Glomerular endothelial cell (primary cell): ENCODE measurements at regions not wholly inside any gene's neighbourhood (a gene's known extent, or its start where the extent isn't known, plus 50 kb on each side); places are given as distances from the start of the nearest gene placed in this dataset.
"Not testable (repeated sequence)": the region's sequence is repeated elsewhere in the genome, so short reads cannot be mapped to it uniquely, and the experiment has no call there.

ENCODE experiments used
- DNase-seq: peaks from one replicate; pipeline ENCODE4 v3.0.0-alpha.2; 2011; ENCODE audit warnings: low read depth, low spot score; ENCODE audit errors: extremely low read depth

DNA sequence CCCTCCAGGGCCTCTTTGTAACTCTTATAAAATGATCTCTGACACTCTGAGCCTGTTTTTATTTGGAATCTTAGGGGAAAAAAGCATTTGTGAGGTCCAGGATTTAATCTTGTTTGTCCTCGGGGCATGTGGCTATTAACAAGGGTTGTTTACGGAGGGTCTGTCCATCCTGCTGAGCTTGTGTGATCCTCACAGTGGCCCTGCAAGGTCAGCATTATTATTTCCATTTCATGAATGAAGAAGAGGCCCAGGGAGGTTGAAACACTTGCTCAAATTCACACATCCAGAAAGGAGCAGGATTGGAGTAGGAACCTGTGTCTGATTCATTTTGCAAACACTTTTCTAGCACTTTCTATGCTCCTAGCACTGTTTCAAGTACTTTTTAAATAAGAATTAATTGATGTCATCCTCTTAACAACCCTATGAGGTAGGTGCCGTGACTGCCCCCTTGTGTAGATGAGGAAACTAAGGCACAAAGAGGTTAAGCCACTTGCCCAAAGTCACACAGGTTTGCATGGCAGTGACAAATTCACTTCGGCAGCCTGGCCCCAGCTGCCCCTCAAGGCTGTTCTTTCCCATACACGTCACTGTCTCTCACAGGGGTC, 178.9 kb downstream of the MIS18A start:
- DNase-seq, result no peak

DNA sequence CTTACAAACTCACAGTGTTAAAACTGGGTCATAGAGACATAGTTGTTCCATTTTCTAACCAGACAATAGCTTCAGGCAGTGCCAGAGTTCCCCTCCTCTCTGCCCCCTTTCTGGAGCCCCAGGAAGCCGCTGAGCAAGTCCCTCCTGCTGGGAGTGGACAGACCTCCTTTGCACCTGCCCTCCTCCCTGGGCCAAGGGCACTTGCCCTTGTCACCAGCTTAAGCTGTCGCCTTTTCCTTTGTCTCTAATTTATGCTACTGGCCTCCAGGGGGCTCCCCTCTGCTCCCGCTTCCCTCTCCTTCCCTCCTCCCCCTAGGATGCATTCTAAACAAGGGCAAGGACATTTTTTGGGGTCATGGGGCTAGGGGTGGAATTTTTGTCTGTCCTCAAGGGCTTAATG, 182.4 kb downstream of the MIS18A start:
- no peak for DNase-seq

DNA sequence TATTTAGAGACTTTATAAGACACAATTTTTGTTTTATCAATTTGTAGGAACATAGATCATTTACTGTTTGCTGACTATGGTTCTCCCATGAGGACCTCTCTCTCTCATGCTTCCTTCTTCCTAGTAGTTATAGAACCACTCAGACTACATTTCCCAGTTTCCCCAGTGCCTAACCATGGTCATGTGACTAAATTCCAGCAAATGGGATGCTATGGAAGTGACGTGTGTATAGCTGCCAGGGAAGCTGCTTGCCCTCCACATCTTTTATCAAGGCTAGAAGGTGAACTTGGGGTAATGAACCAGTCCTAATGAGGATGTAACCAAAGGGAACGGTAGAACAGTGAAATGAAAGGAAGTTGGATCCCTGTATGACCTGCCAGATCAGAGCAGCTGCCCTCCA, 184.0 kb downstream of the MIS18A start:
- DNase-seq, result no peak

DNA sequence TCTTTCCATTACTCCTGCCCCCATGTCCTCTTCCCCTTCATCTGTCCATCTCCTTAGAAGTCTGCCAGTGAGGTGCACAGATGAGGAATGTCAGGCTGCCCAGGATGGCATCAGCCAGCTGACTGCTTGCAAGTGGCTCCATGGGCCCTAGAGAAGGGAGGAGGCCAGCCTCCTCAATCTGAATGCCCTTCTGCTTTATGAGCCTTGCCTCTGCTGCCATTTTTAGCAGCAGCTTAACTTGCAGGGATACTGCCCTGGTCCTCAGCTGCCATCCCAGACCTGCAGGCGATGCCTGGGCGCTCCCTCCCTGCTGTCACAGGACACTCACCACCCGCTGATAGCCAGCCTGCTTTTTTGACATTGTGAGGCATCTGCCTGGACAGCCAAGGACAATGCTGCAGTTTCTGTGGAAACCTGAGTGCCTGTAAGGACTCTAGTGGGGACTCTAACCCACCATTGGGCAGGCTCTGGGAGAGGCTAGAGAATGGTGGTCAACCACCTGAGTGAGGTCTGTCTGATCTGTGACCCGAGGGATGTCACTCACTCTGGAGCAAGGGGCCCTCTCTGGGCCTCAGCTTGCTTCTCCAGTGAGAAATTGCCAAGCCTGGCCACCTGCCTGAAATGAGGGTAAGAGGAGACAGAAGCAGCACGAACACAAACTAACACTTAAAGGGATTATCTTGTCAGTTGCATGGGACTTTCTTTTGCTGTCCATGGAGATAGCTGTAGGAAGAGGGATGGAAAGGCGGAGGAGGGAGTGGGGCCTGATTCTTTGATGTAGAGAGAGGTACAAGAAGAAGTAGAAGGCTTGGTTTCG, 185.0 kb downstream of the MIS18A start:
- DNase-seq, result no peak

DNA sequence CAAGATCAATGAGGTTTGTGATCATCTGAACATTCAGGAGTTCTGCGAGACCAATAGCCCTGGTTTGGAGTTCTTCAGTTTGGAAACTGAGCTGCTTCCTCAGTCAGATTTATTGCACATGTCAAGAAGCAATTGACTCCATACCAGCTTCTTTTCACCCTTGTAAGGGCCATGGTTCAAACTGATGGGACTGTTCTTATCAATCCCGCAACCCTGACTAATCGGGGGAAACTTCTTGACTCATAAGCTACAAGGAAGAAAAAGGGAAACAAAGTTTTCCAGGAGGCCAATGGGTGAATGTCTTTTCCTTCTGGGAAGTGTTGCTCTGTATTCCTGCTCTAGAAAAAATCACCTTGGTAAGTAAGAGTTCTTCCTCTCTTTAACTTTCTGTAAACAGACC, 187.9 kb downstream of the MIS18A start:
- no peak for DNase-seq

DNA sequence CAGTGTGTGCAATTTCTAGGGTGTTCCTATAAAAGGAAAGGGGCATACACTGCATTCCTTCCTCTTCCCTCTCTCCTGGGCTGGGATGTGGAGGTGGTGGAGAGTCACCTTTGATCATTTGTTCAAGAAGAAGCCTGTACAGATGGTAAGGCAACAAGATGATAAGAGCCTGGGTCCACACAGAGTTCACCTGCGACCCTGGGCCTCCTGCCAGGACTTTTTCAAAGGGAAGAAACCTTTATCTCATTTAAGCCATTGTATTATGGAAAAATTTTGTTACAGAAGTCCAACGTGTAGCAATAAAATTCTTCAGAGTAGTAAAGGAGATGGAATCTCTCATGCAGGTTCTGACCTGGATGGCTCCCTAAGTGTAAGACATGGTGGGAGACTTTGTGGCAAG, 189.1 kb downstream of the MIS18A start:
- no peak for DNase-seq

DNA sequence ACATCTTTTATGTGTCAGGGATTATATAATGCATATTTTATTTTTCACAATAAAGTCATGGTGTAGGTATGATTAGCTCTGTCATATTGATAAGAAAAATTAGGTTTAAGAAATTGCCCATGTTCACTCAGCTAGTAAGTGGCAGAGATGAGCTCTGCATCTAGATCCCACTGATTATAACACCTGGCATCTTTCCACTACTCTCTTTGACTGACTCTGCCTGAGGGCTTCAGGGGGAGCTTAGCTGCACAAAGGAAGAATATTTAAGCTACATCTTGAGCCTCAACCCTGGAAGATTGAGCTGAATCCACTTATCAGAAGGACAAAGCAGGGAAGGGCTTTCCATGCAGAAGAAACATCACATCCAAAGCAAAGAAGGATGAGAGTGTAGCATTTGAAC, 190.4 kb downstream of the MIS18A start:
- no peak for DNase-seq

DNA sequence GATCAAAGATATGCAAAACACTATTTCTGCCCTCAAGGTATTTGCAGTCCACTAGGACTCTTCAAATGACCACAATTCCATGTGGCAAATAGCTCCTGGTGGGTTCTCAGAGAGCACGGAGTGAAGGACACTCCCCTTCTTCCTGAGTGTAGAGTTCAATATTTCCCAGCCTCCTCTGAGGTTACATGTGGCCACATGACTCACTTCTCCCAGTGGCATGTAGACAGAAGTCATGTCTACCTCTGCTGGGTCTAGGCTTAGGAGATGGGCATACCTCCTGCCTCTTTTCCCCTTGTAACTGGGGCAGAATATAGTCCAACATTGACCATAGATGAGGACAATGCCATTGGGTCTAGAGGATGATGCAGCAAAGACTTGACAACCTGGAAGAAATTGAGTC, 191.4 kb downstream of the MIS18A start:
- no peak for DNase-seq

DNA sequence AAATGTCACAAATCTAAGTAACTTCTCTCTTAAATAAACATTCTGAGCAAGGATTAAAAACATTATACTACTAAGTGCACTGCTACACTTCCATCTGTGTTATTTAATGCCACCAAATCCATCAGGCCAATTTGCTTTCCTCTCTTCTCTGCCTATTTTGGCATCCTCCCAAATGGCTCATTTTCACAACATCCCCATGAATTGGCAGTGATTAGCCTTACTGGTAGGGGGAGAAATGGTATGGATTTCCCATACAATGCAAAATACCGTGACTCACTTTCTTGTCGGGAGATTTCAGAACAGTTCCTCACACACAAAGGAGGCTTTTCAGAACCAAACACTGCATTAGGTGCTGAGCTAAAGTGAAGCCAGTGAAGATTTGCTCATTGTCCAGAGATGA, 195.7 kb downstream of the MIS18A start:
- no peak for DNase-seq

DNA sequence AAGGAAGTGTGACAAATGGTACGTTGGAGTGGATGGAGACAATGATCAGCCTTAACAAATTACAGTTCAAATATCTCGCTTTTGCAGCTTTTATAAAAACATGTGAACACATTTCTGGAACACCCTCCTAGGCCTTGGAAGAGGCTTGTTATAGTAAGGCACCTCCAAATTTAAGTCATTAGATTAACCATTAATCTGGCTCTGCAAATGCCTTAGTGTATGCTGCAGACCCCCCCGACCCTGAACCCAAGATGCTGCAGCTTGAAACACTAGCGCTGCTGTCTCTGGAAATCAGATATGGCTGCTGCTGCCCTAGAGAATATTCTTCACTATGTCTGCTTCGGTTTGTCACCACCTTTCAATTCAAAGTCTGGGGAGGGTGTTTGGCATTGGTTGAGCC, 196.4 kb downstream of the MIS18A start:
- DNase-seq, result no peak

DNA sequence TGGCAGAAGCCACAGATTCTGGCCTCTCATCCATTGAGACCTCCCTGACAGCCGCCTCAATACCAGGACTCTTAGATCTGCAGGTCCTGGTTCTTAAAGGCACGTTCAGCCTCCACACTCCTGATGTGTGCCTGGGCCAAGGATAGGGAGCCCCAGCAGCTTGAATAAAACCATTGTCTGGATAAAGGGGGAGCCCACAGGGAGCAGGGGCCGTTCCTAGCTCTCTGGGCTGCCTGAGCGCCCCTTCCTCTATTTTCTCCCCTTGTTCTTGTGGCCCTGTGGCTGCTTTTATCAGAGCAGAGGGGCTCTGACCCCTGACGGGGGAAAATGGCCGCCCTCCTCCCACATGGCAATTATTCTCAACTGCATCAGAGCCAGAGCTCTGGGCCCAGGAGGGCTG, 200.8 kb downstream of the HUNK start:
- DNase-seq, result no peak

DNA sequence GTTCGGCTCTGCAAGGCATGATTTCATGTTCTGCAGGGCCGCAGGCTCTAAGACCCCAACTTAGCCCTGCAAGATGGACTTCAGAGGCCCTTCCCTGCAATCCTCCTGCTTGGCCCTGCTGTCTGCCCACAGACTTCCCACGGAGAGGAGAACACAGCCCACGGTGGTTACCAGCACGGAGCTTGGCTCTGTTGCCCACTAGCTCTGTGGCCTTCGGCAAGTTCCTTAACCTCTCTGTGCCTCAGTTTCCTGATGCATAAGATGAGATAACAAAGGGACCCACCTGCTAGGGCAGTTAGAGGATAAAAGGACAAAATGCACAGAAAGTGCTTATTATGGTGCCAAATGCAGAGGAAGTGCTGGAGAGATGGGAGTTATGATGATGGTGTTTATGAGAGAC, 200.4 kb downstream of the HUNK start:
- DNase-seq, result no peak

DNA sequence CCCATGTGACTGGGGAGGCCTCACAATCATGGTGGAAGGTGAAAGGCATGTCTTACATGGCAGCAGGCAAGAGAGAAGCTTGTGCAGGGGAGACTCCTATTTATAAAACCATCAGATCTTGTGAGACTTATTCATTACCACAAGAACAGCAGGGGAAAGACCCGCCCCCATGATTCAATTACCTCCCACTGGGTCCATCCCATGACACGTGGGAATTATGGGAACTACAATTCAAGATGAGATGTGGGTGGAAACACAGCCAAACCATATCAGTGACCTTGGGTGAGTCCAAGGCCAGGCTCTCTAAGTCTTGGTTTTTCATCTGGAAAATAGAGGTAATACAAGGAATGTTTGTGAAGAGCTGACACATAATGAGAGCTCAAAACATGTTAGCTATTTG, 198.8 kb downstream of the HUNK start:
- not testable (repeated sequence) for DNase-seq

DNA sequence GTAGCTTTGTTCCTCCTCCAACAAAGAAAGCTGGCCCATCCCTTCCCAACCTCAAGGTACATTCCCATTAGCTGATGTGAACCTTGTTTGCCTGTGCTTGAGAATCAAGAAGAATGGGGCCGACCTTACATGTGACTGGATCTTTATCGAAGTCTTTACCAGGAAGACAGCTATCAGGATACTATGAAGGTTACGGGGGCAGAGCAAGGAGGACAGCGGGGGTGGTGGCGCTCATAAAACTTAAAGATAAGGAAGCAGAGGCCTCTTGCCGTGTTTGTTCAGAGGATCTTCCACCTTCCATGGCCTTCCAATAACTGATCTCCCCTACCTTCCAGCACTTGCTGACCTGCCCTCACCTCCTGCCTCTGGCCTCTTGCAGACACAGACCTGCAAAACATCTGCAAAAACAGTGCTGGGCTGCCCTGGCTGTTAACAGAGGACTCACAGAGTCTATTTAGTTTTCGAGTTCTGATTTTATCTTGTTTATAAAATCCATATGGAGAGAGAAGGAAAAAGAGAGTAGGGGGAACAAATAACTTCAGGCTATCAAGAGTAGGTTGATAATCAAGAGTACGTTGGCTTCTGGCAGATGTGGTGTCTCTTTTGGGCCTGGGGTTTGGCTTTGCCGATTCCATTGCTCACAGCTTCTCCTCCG, 198.0 kb downstream of the HUNK start:
- DNase-seq, result no peak

DNA sequence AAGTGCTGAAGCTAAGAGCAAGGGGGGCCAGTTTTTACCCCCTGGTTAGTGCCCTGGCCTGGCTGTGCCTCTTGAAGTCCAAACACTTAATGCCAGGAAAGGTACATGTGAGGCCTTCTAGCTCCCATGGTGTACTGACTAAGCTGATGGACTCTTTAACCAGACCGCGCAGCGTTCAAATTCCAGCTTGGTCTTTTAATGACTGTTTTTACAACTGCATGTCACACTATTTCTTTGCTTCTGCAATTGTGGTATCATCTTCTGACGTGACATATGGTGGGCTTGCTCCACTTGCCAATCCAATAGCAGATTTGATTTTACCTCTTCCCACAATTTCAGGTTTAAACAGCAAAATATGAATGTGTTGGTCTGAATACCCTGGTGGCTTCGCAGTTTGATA, 197.3 kb downstream of the HUNK start:
- DNase-seq, result no peak

DNA sequence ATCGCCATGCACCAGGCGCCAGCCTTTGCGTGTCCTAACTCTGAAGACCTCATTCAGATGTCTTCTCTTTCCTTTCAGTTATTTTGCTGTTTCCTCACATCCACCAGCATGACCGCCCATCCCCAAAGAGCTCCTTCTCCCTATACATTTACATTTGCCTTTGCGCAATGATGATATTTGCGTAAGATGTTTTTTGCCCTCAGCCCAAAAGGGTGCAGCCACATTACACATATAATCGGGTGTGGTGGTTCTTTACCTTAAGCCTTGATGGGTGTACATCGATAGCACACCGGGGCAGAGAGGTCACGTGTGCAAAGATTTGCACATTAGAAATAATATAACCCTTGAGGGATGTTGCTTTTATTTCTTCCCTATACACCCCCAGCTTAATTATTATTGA, 192.8 kb downstream of the HUNK start:
- DNase-seq, result no peak

DNA sequence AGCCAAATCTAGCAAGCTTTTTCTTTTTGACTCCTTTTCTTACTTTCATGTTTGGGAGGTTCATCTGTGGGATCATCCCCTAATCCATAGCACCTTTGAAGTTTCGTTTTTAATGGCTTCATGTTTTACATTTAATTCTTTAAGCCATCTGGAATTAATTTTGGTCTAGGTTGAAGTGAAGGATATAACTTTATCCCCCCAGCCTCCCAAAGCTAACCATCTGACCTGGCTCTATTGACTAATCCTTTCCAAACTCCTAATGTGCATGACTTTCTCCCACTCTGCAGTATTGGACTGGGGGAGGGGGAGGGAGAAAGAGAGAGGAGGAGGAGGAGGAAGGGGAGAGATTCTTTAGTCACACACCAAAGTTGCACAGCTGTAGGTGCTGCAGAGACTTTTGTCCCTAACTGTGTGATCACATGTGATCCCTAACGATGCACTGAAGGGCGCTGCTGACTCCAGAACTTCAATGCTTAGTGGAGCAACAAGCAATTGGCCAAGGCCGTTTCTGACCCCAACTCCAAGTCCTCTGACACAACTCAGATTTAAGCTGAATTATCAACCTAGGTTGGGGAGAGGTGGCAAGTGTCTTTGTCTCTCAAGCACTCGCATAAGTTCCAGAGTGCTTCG, 191.6 kb downstream of the HUNK start:
- DNase-seq, result no peak

DNA sequence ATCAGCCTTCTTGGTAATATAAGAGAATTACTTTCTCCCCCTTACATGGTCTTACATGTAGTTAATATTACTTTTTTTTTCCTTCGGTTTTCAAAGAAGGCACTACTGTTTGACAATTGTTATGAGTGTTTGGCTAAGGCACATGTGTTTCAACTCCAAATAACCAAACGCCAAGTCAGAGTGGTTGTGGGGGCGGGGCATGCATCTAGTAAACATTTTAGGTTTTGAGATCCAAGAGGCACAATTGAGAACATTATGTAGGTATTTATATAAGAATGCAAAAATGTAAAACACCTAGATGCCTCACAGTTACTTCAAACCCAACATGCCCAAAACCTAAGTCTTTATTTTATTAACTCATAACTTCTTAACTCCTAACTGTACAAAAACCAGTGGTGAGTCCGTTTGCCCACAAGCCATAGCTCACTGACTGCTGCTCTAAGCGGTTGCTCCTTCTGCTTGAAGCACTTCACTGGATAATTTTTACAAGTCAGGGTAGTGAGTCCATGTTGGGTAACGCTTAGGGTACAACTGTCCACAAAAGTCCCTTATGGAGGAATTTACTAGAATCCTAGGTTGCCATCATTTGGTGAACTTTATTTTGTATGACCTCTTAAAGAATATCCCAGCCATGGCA, 189.9 kb downstream of the HUNK start:
- no peak for DNase-seq

DNA sequence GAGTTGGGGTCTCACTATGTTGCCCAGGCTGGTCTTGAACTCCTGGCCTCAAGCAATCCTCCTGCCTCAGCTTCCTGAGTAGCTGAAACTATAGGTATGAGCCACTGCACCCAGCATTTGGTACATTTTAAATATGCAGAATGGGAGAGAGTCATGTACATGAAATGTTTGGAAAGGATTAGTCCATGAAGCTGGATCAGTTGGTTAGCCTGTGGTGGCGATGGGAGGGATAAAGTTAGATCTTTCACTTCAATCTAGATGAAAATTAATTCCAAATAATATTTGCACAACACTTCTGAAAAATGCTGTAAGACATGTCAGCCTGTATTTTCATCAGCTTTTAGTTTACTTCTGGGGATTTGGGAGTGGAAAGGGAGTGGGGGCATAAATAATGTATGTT, 188.9 kb downstream of the HUNK start:
- no peak for DNase-seq

DNA sequence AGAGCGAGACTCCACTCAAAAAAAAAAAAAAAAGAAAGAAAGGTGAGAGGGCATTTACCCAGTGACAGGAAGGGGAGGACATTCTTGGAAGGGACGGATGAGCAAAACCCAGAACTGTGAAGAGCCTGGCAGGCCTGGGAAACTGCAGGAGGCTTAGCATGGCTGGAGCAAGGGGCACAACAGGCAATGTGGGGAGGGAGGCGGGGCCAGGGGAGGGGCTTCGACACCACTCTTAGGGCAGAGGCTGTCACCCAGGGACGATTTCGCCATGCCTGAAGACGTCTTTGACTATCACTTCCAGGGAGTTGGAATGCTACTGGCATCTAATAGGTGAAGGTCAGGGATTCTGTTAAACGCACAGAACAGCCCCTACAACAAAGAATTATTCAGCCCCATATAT, 184.0 kb downstream of the HUNK start:
- no peak for DNase-seq

DNA sequence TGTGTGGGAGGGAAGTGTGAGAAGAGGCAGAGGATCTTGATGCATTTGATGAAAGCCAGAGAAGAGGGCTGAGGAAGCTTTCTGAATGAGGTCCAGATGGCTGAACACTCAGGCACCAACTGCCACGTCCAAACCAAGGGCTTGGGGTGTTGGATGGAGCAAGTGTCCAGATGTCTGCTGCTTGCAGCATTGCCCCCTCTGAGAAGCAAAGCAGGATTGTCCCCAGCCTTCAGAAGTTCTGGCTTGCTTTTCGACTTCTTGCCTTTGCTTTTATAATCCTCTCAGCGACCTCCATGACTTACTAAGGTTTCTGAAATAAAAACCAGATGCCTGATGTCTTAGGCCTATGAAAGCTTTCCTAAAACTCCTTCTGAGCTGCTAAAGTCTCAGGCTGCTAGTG, 182.5 kb downstream of the HUNK start:
- DNase-seq, result no peak
